OCI-LY1 (cell line): ENCODE measurements at regions not wholly inside any gene's neighbourhood (a gene's known extent, or its start where the extent isn't known, plus 50 kb on each side); places are given as distances from the start of the nearest gene placed in this dataset.

Source experiments
- CTCF ChIP-seq: fragments of 200-600 bp; sonication (generic), shearing (Covaris generic); IDR thresholded peaks from 2 replicates; pipeline ENCODE4 v1.5.1; 2017; ENCODE audit warnings: mild to moderate bottlenecking, antibody characterized with exemption, low read length, moderate library complexity, mixed read lengths
- EZH2 ChIP-seq: fragments of 200-600 bp; sonication (generic), shearing (Covaris generic); IDR thresholded peaks from 2 replicates; pipeline ENCODE4 v1.8.0; 2017; ENCODE audit warnings: borderline replicate concordance, mixed run types, mild to moderate bottlenecking, antibody characterized with exemption, low read length, moderate library complexity, mixed read lengths

DNA sequence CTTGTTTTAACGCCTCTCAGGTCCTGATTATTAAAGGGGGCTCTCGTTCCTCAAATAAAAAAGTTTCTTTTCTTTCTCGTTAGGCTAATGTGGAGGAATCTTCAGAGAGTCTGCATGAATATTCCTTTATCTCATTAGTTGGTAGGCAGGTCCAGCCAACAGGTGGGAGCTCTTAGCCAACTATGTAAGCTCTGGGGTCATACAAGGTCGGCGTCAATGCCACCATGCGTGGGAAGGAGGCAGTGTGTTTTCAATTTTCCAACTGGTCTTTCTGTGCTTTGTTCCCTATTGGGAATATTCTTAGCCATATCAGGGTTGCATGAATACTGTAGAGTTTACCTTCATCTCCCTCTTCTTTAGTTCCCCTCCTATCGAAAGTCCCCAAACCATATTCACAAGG lies 118.5 kb upstream of the SVIL start:
- TF ChIP-seq CTCF (no peak), EZH2 (no peak)
